A549 (cell line): ENCODE measurements at regions not wholly inside any gene's neighbourhood (a gene's known extent, or its start where the extent isn't known, plus 50 kb on each side); places are given as distances from the start of the nearest gene placed in this dataset.
A peak's percentile ranks its signal among the peaks of the same experiment; 100 is the strongest.

Source experiments
- ATAC-seq, 2 experiments: fragments of 200-7000 bp in 1 of 2; fragments of >200 bp in 1 of 2; cut with Nextera tagmentation in 1 of 2; cut with Tn5 transposase in 1 of 2; 3 replicates each; pipeline versions ENCODE4 v1.8.0 to v1.9.1; 2018 to 2020; ENCODE audit warnings: mild to moderate bottlenecking in 1 of 2, moderate library complexity in 1 of 2
- CTCF ChIA-PET: fragments of 300-600 bp; sonication (Branson Sonifier 250); formaldehyde crosslinking; extraction: SDS; loops from one replicate; lab custom pipeline; 2021; ENCODE audit warnings: antibody characterized with exemption, inconsistent platforms; lab: Yijun Ruan, JAX
- POLR2A ChIA-PET: fragments of 350-600 bp; formaldehyde crosslinking; extraction: SDS; loops from one replicate; lab custom pipeline; 2021; ENCODE audit warnings: antibody characterized with exemption, inconsistent platforms; lab: Yijun Ruan, JAX
- DNase-seq, 2 experiments: peaks; one replicate each; pipeline versions ENCODE4 v3.0.0 to v3.0.0-alpha.2; 2011 to 2016; ENCODE audit warnings: low read depth in 1 of 2, low spot score in 1 of 2
- FAIRE-seq: peaks from 2 replicates; lab custom pipeline; 2011; peaks lifted over from hg19 to GRCh38; lab: Jason Lieb, UNC
- H3K27ac ChIP-seq, 2 experiments: fragments of >200 bp; sonication (Bioruptor Twin); formaldehyde crosslinking; 3 replicates each; pipeline ENCODE4 v1.5.1; 2016 to 2017
- H3K4me1 ChIP-seq: fragments of >200 bp; sonication (Bioruptor Twin); formaldehyde crosslinking; 3 replicates; pipeline ENCODE4 v1.6.1; 2016
- H3K4me2 ChIP-seq: fragments of >200 bp; sonication (Bioruptor Twin); formaldehyde crosslinking; 3 replicates; pipeline ENCODE4 v1.6.1; 2016
- H3K4me3 ChIP-seq: fragments of >200 bp; sonication (Bioruptor Twin); formaldehyde crosslinking; 3 replicates; pipeline ENCODE4 v1.5.1; 2016
- H3K9me3 ChIP-seq: fragments of >200 bp; sonication (Bioruptor Twin); formaldehyde crosslinking; 3 replicates; pipeline ENCODE4 v1.6.1; 2016
- ATOH8 ChIP-seq: fragments of 250-450 bp; sonication (Bioruptor Pico); IDR thresholded peaks from 2 replicates; pipeline ENCODE4 v1.5.0; 2020; ENCODE audit warnings: low read depth, mild to moderate bottlenecking, moderate library complexity
- BCL3 ChIP-seq: fragments of >200 bp; sonication (Bioruptor Twin); formaldehyde crosslinking; IDR thresholded peaks from 3 replicates; pipeline ENCODE4 v1.6.1; 2016
- CEBPB ChIP-seq, 2 experiments: fragments of >200 bp in 1 of 2; sonication (Bioruptor Twin) in 1 of 2; formaldehyde crosslinking in 1 of 2; IDR thresholded peaks; 2 replicates each; pipeline ENCODE4 v1.6.1; 2012 to 2016
- CHD2 ChIP-seq: fragments of 150-350 bp; IDR thresholded peaks from 2 replicates; pipeline ENCODE4 v1.6.1; 2014; ENCODE audit warnings: low read length; ENCODE audit not compliant: partially characterized antibody
- CTCF ChIP-seq: fragments of >200 bp; sonication (Bioruptor Twin); formaldehyde crosslinking; IDR thresholded peaks from 3 replicates; pipeline ENCODE4 v1.5.1; 2016
- E2F6 ChIP-seq: IDR thresholded peaks from 2 replicates; pipeline ENCODE4 v1.6.1; 2012; ENCODE audit warnings: low read depth, borderline replicate concordance
- EHMT2 ChIP-seq: fragments of 200-600 bp; sonication (generic); IDR thresholded peaks from 2 replicates; pipeline ENCODE4 v1.6.1; 2016; ENCODE audit warnings: antibody characterized with exemption, low read depth, mild to moderate bottlenecking, moderate library complexity
- EP300 ChIP-seq, 2 experiments: fragments of >200 bp; sonication (Bioruptor Twin); formaldehyde crosslinking; IDR thresholded peaks; 2 replicates in 1 of 2; 3 replicates in 1 of 2; pipeline ENCODE4 v1.6.1; 2016 to 2017
- FOSL2 ChIP-seq, 2 experiments: fragments of 450-650 bp in 1 of 2; fragments of >200 bp in 1 of 2; sonication (Bioruptor Twin) in 1 of 2; formaldehyde crosslinking; IDR thresholded peaks; 2 replicates each; pipeline versions ENCODE4 v1.5.0 to v1.6.1; 2016 to 2020; ENCODE audit warnings: mild to moderate bottlenecking in 1 of 2, moderate library complexity in 1 of 2
- HES2 ChIP-seq: fragments of >200 bp; sonication (Bioruptor Twin); formaldehyde crosslinking; IDR thresholded peaks from 2 replicates; pipeline ENCODE4 v1.6.1; 2016
- HOXA7 ChIP-seq: fragments of 250-450 bp; sonication (Bioruptor Pico); IDR thresholded peaks from 2 replicates; pipeline ENCODE4 v1.5.0; 2020; ENCODE audit warnings: mild to moderate bottlenecking, moderate library complexity
- JUN ChIP-seq, 2 experiments: fragments of >200 bp; sonication (Bioruptor Twin); formaldehyde crosslinking; IDR thresholded peaks; 2 replicates in 1 of 2; 3 replicates in 1 of 2; pipeline ENCODE4 v1.6.1; 2016 to 2017
- KDM1A ChIP-seq: fragments of 200-600 bp; sonication (generic); IDR thresholded peaks from 2 replicates; pipeline ENCODE4 v1.6.1; 2016; ENCODE audit warnings: low read depth, mild to moderate bottlenecking
- MAX ChIP-seq: IDR thresholded peaks from 2 replicates; pipeline ENCODE4 v1.6.1; 2012
- MAZ ChIP-seq: fragments of 150-350 bp; IDR thresholded peaks from 2 replicates; pipeline ENCODE4 v1.6.1; 2014; ENCODE audit warnings: antibody characterized with exemption, low read depth, low read length, borderline replicate concordance
- PHF8 ChIP-seq: fragments of 200-600 bp; sonication (generic); IDR thresholded peaks from 2 replicates; pipeline ENCODE4 v1.6.1; 2016; ENCODE audit warnings: low read depth, mild to moderate bottlenecking, antibody characterized with exemption, moderate library complexity, borderline replicate concordance
- POLR2A ChIP-seq: IDR thresholded peaks from 2 replicates; pipeline ENCODE4 v1.6.1; 2012; ENCODE audit warnings: mild to moderate bottlenecking, low read length
- POLR2AphosphoS2 ChIP-seq: conservative IDR thresholded peaks from 2 replicates; pipeline ENCODE4 v1.6.1; 2012; ENCODE audit warnings: low read length, improper control_type of control experiment, inconsistent platforms
- RAD21 ChIP-seq, 2 experiments: fragments of >200 bp in 1 of 2; sonication (Bioruptor Twin) in 1 of 2; formaldehyde crosslinking in 1 of 2; IDR thresholded peaks in 1 of 2; conservative IDR thresholded peaks in 1 of 2; 2 replicates in 1 of 2; 3 replicates in 1 of 2; pipeline ENCODE4 v1.6.1; 2012 to 2018; ENCODE audit warnings: inconsistent platforms in 1 of 2
- USF2 ChIP-seq: fragments of 450-650 bp; IDR thresholded peaks from 2 replicates; pipeline ENCODE4 v1.6.1; 2014; ENCODE audit warnings: antibody characterized with exemption
- WGBS: methylation state at CpG from one replicate; pipeline ENCODE4 v1.1.6; 2017; ENCODE audit errors: missing lambda C conversion rate; 5-methylcytosine and 5-hydroxymethylcytosine counted together

- no peak for TF ChIP-seq HES2
- TF ChIP-seq PHF8, result no peak
- no peak for TF ChIP-seq USF2
- TF ChIP-seq E2F6, result no peak
Measured at GRCh38 chr17:13311306-13311705, 290.4 kb downstream of the HS3ST3A1 start (continued).

GRCh38 chr17:13310858-13311257 is 290.9 kb downstream of the HS3ST3A1 start:
- H3K27ac ChIP-seq, result no peak overlapping the region
- no peak for FAIRE-seq
- POLR2A ChIA-PET, result no interaction called here

GRCh38 chr17:13306310-13306962 is 288.6 kb upstream of the ELAC2 start:
- peak; percentile 32 for FAIRE-seq
- ChIA-PET POLR2A (no interaction called here), CTCF (interaction anchor here (0.6 to 1.1 kb wide), 5 partner anchors 10 to 1812 kb away, joined by 3 to 5 read pairs (median 3); no protein-coding TSS in a partner anchor)
- no peaks in the 10 kb centered on the region for H3K4me1 ChIP-seq
- peak; percentile 34 to 81 for DNase-seq
- TF ChIP-seq FOSL2 (IDR thresholded peaks at IDR 0.05) (no peak), FOSL2 (CRISPR knock-in tag; IDR thresholded peaks at IDR 0.05) (peak; percentile 68), HOXA7 (no peak), CTCF (0 out of 3 replicates have a peak, but pooled peaks have one; percentile 18), CEBPB (IDR thresholded peaks at IDR 0.05) (peak in 1 of 2 experiments; percentile 48; a peak in 2 of 4 replicates), RAD21 (conservative IDR thresholded peaks at IDR 0.05 in 1 of 2, IDR thresholded peaks at IDR 0.05 in 1 of 2) (peak in 1 of 2 experiments; percentile 51; a peak in 2 of 5 replicates)
- ATAC-seq, result peak; percentile 62 to 82; a peak in 4 of 6 replicates
- peaks cover 4% of the 10 kb centered on the region; the same call in 2 of the 3 replicates for H3K9me3 ChIP-seq
- no peak overlapping the region for H3K4me3 ChIP-seq
- no peak overlapping the region for H3K27ac ChIP-seq
- 36% methylated on average over 13 of the region's 13 CpGs for WGBS
- H3K4me2 ChIP-seq, result no peak overlapping the region

More at GRCh38 chr17:13310858-13311257, 290.9 kb downstream of the HS3ST3A1 start:
- CTCF ChIA-PET, result no interaction called here
- H3K4me2 ChIP-seq, result no peak overlapping the region
- H3K4me1 ChIP-seq, result no peaks in the 10 kb centered on the region
- DNase-seq (no peak), ATAC-seq (no peak)
- no peak for TF ChIP-seq KDM1A
- 1% methylated on average over 2 of the region's 2 CpGs for WGBS
- H3K4me3 ChIP-seq, result no peak overlapping the region
- H3K9me3 ChIP-seq, result peaks cover 4% of the 10 kb centered on the region; the same call in 2 of the 3 replicates

- H3K4me1 ChIP-seq, result no peaks in the 10 kb centered on the region
- DNase-seq (no peak), FAIRE-seq (no peak), ATAC-seq (no peak)
- no peak overlapping the region for H3K4me2 ChIP-seq
- no peak overlapping the region for H3K4me3 ChIP-seq
- TF ChIP-seq EP300 (IDR thresholded peaks at IDR 0.05) (no peak), MAX (no peak), POLR2A (no peak), POLR2AphosphoS2 (no peak), KDM1A (no peak), CHD2 (no peak), FOSL2 (IDR thresholded peaks at IDR 0.05) (no peak), FOSL2 (CRISPR knock-in tag; IDR thresholded peaks at IDR 0.05) (no peak), ATOH8 (CRISPR knock-in tag) (no peak), MAZ (no peak), BCL3 (no peak), JUN (IDR thresholded peaks at IDR 0.05) (no peak), EHMT2 (no peak)
- peaks cover 4% of the 10 kb centered on the region; the same call in 2 of the 3 replicates for H3K9me3 ChIP-seq
- no peak overlapping the region for H3K27ac ChIP-seq
- 14% methylated on average over 4 of the region's 4 CpGs for WGBS
- POLR2A ChIA-PET, result no interaction called here
- CTCF ChIA-PET, result interaction anchor here (0.7 to 0.8 kb wide), 2 partner anchors 189 to 1623 kb away, joined by 3 read pairs; no protein-coding TSS in a partner anchor
Measured at GRCh38 chr17:13302983-13303382, 285.2 kb upstream of the ELAC2 start.
